NB4 (cell line): ENCODE measurements at regions not wholly inside any gene's neighbourhood (a gene's known extent, or its start where the extent isn't known, plus 50 kb on each side); places are given as distances from the start of the nearest gene placed in this dataset.

Source experiments
- DNase-seq: peaks from one replicate; pipeline ENCODE4 v3.0.0; 2010; ENCODE audit warnings: low read depth
- H3K4me3 ChIP-seq: one replicate; pipeline ENCODE4 v1.5.1; 2011; ENCODE audit warnings: mild to moderate bottlenecking, low read depth, low read length, moderate library complexity
- MYC ChIP-seq: IDR thresholded peaks from 2 replicates; pipeline ENCODE4 v1.6.1; 2011; ENCODE audit warnings: low read depth, low read length
- POLR2A ChIP-seq: IDR thresholded peaks from 2 replicates; pipeline ENCODE4 v1.6.1; 2011; ENCODE audit warnings: mild to moderate bottlenecking; ENCODE audit not compliant: insufficient read length; ENCODE audit errors: extremely low read depth
- TF ChIP-seq, protein P1 (sequence below): IDR thresholded peaks from 2 replicates; pipeline ENCODE4 v1.6.1; 2011; ENCODE audit warnings: low read depth, low read length
- TF ChIP-seq, protein P2 (sequence below): IDR thresholded peaks from one replicate; pipeline ENCODE4 v1.5.1; 2012; ENCODE audit warnings: low read depth, low read length

DNA sequence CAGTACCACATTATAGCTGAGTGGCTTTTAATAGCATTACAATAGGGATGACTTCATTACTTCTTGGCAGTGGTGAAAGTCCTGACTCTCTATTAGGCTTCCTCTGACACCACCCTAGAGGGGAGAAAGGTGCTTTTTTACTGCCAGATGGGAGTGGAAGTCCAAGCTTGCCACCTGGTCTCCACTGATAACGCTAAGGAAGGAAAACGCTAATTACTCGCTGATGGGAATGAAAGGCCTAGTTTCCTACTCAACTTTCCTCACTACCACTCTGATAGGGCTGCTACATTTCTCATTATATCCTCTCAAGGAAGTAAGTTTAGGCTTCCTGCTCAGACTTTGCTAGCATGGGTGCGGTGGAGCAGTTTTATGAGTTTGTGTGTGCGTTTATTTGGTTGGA is 62.3 kb upstream of the PAGE3 start:
- no peak for DNase-seq
- TF ChIP-seq, protein P1, sequence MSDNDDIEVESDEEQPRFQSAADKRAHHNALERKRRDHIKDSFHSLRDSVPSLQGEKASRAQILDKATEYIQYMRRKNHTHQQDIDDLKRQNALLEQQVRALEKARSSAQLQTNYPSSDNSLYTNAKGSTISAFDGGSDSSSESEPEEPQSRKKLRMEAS: no peak
- no peak for TF ChIP-seq POLR2A
- TF ChIP-seq MYC: no peak
- TF ChIP-seq, protein P2, sequence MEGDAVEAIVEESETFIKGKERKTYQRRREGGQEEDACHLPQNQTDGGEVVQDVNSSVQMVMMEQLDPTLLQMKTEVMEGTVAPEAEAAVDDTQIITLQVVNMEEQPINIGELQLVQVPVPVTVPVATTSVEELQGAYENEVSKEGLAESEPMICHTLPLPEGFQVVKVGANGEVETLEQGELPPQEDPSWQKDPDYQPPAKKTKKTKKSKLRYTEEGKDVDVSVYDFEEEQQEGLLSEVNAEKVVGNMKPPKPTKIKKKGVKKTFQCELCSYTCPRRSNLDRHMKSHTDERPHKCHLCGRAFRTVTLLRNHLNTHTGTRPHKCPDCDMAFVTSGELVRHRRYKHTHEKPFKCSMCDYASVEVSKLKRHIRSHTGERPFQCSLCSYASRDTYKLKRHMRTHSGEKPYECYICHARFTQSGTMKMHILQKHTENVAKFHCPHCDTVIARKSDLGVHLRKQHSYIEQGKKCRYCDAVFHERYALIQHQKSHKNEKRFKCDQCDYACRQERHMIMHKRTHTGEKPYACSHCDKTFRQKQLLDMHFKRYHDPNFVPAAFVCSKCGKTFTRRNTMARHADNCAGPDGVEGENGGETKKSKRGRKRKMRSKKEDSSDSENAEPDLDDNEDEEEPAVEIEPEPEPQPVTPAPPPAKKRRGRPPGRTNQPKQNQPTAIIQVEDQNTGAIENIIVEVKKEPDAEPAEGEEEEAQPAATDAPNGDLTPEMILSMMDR: no peak
- no peak overlapping the region for H3K4me3 ChIP-seq

DNA sequence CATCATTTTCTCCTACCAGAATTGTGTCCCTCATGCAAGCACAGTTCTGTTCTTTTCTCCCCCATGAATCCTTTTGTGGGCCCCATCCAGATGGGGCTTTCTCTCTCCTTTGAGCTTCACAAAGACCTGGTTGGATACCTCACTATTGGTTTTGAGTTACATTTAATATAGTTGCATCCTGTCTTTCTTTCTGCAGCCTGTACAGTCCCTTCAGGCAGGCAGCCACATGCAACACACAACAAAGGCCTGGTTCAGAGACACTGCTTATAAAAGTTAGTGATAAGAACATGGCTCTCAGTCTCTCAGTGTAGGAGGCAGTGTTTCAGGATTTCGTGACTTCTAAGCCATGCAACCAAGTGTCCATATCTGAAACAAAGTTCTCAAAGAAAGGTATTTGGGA is 70.6 kb upstream of the PAGE3 start:
- no peak overlapping the region for H3K4me3 ChIP-seq
- no peak for DNase-seq
- TF ChIP-seq POLR2A (no peak), MYC (no peak)
- TF ChIP-seq, protein P2: no peak
- TF ChIP-seq, protein P1: no peak

DNA sequence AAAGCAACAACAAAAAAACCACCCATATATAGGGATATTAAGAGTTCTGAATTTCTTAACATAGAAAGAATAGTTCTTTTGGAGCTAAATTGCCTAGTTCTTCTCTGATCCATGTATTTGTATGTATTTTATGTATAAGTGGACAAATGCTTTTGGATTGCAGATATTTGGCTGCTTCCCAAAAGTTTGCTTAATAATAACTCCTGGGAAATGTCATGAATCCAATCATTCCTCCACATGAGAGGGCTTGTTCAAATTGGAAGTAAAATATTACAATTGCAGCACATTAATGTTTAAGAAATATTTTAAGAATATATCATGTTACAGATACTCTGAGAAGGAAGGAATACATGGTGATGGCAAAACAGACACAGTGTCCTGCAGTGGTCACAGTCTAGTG is 71.5 kb upstream of the PAGE3 start:
- TF ChIP-seq POLR2A (no peak), MYC (no peak)
- TF ChIP-seq, protein P1: no peak
- TF ChIP-seq, protein P2: no peak
- no peak overlapping the region for H3K4me3 ChIP-seq
- no peak for DNase-seq

DNA sequence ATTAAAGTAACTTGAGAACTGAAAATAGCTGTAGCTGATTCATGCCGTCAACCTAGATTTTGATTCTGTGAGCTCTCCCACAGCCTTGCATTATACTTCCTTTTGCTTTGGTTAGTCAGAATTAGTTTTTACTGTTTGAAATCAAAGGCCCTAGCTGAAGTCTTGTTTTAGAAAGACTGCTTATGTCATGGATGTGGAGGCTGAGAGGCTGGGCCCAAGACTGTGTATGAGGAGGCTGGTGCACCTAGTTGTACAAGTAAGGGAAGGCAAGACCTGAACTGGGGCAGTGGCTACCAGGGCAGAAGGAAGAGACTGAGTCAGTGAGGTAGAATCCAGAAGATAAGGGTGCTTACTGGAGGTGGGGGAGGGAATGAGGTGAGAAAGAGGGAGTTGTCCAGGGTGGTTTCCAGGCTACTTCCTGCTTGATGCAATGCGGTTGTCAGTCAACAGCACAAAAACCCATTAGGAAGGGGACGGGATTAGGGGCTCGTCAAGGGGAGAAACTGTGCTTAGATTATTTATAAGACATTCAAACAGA is 76.2 kb upstream of the PAGE3 start:
- no peak for DNase-seq
- TF ChIP-seq MYC (no peak), POLR2A (no peak)
- TF ChIP-seq, protein P1: no peak
- TF ChIP-seq, protein P2: no peak
- H3K4me3 ChIP-seq: no peak overlapping the region

DNA sequence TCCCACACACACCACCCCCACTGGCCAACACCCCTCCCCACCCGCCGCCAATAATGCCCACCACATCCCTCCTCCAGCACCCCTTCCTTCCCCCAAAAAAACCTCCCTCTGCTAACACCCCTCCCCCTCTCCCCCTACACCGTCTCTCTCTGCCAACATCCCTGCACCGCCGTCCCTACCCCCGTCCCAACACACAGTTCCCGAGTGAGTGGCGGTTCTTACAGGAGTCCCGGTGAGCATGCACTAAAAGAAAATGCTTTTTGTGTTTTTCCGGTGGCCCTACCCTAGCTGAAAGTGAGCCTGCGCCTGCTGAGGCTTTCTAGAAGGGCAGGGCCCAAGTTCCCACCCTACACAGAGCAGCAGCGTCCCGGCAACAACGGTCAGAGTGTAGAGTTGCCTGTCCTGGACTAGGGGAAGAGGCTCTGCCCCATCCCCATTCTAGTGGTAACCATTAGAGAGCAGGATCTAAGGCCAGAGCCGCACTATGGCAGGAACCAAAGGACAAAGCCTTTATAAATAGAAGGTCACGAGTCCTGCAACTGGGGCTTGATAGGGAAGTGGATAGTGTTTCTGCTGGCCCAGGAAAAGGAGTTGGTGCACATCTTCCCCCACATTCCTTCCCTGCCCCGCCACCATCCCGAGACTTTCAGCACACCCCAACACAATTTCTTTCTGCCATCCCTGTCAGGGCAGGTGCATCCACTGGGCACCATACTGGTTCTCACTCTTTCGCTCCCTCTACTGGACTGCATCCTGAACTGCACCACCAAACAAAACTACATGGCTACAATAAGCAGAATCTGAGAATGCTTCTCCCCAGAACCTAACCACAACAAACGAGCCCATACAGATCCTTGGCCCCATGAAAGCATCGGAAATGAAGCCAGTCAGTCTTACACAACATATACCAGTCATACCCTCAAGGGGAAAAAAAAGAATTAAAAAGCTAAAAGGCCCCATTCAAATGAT is 78.1 kb upstream of the PAGE3 start:
- no peak overlapping the region for H3K4me3 ChIP-seq
- DNase-seq: peak; percentile 31
- TF ChIP-seq POLR2A: no peak
- TF ChIP-seq, protein P2: peak; percentile 43
